ENCODE measurements at regions not wholly inside any gene's neighbourhood (a gene's known extent, or its start where the extent isn't known, plus 50 kb on each side); places are given as distances from the start of the nearest gene placed in this dataset.
A peak's percentile ranks its signal among the peaks of the same experiment; 100 is the strongest.

DNA sequence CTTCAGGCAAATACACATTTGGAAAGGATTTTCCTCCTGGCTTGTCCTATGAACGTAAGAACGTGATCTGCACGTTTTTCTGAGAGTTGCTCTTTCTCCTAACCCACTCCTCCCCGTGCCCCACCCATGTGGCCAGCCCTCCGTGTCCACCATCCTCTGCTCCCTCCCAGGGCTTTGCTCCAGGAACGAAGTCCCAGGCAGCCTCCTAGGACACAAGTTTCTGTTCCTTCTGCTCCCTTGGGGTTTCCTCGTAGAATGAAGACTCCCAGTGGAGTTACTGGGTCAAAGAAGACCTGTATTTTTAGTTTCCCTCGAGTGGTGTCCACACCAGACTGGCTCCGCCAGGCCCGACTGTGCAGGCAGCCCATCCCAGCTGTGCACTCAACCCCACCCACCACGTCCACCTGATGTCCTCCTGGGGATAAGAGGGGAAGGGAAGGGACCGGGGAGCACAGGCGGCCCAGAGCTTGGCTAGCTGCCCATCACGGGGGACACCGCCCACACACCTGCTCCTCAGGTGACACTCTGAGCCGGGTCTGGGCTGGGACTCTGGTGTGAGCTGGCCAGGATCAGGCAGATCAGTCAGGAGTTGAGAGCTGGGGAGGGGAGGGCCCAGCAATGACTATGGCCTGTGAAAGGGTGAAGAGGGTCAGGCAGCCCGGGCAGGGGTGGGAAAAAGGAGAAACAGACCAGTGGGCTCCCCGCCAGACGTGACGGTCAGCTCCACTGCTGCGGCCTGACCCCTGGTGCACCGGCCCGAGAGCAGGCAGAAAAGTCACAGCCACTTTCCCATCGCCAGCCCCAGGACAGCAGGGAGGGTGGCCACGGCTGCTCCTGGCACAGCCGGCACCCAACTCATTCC is 54.3 kb upstream of the PPP2R2D start:
- no peaks in the 10 kb centered on the region for H3K9me3 ChIP-seq
- peak in 2 of 3 donors; percentile 31 to 39 for DNase-seq
- TF ChIP-seq POLR2A (IDR thresholded peaks at IDR 0.05): no peak
- TF ChIP-seq, protein P1, sequence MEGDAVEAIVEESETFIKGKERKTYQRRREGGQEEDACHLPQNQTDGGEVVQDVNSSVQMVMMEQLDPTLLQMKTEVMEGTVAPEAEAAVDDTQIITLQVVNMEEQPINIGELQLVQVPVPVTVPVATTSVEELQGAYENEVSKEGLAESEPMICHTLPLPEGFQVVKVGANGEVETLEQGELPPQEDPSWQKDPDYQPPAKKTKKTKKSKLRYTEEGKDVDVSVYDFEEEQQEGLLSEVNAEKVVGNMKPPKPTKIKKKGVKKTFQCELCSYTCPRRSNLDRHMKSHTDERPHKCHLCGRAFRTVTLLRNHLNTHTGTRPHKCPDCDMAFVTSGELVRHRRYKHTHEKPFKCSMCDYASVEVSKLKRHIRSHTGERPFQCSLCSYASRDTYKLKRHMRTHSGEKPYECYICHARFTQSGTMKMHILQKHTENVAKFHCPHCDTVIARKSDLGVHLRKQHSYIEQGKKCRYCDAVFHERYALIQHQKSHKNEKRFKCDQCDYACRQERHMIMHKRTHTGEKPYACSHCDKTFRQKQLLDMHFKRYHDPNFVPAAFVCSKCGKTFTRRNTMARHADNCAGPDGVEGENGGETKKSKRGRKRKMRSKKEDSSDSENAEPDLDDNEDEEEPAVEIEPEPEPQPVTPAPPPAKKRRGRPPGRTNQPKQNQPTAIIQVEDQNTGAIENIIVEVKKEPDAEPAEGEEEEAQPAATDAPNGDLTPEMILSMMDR (IDR thresholded peaks at IDR 0.05): no peak

DNA sequence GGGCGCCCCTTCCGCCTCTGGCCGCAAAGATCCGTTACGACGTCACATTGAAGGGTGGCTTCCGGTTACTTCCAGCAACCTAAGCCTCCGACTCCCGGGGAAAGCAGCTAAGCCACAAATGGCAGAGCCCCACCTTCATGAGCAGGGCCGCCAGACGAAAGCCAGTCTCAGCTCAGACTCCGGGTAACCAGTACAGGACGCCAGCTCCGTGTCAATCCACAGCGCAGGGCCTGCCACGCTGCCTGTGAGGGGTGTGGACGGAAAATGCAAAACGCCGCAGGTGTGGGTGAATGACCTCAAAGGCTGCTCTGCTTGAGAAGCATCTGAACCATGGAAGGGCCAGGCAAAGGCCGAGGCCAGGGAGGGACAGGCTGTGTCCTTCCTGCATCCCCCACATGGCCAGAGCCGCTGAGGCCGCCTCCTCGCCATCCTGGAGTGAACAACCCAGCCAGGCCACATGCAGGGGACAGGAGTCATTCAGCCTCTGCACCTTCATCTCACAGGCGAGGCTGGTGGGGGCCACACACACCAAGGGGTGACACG is 53.5 kb upstream of the PPP2R2D start:
- no peak overlapping the region for H3K4me3 ChIP-seq
- no peaks in the 10 kb centered on the region for H3K36me3 ChIP-seq
- no peaks in the 10 kb centered on the region for H3K4me1 ChIP-seq
- no peak for TF ChIP-seq POLR2A (IDR thresholded peaks at IDR 0.05)
- TF ChIP-seq, protein P1 (IDR thresholded peaks at IDR 0.05): no peak
- no peak overlapping the region for H3K27ac ChIP-seq
- H3K27me3 ChIP-seq: no peaks in the 10 kb centered on the region
- no peaks in the 10 kb centered on the region for H3K9me3 ChIP-seq
- DNase-seq: peak in 2 of 3 donors; percentile 25 to 36

More for the DNA sequence above, 54.3 kb upstream of the PPP2R2D start:
- Histone ChIP-seq H3K27ac (no peak overlapping the region), H3K27me3 (no peaks in the 10 kb centered on the region), H3K36me3 (no peaks in the 10 kb centered on the region), H3K4me1 (no peaks in the 10 kb centered on the region), H3K4me3 (no peak overlapping the region)

DNA sequence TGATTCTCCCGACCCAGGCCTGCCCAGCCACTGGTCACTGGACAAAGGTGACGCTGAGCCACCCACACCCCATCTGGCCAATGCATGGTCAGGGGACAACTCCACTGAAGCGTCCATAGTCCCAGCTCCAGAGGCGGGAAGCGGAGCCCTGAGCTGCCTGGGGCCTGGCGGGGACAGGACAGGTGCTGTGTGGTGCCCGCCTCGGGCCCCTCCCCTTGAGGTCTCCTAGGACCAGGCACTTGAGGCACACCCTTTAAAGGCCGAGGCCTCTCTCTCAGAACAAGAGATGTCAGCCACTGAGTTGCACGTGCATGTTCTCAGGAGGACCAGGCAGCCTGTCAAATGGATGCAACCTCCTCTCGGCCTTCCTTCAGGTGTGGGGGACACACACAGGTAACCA is 52.5 kb upstream of the PPP2R2D start:
- Histone ChIP-seq H3K36me3 (no peaks in the 10 kb centered on the region), H3K27ac (no peak overlapping the region), H3K9me3 (no peaks in the 10 kb centered on the region), H3K4me3 (no peak overlapping the region), H3K4me1 (no peaks in the 10 kb centered on the region), H3K27me3 (no peaks in the 10 kb centered on the region)
- DNase-seq: peak in 2 of 3 donors; percentile 12 to 18
- TF ChIP-seq, protein P1 (IDR thresholded peaks at IDR 0.05): no peak
- no peak for TF ChIP-seq POLR2A (IDR thresholded peaks at IDR 0.05)

DNA sequence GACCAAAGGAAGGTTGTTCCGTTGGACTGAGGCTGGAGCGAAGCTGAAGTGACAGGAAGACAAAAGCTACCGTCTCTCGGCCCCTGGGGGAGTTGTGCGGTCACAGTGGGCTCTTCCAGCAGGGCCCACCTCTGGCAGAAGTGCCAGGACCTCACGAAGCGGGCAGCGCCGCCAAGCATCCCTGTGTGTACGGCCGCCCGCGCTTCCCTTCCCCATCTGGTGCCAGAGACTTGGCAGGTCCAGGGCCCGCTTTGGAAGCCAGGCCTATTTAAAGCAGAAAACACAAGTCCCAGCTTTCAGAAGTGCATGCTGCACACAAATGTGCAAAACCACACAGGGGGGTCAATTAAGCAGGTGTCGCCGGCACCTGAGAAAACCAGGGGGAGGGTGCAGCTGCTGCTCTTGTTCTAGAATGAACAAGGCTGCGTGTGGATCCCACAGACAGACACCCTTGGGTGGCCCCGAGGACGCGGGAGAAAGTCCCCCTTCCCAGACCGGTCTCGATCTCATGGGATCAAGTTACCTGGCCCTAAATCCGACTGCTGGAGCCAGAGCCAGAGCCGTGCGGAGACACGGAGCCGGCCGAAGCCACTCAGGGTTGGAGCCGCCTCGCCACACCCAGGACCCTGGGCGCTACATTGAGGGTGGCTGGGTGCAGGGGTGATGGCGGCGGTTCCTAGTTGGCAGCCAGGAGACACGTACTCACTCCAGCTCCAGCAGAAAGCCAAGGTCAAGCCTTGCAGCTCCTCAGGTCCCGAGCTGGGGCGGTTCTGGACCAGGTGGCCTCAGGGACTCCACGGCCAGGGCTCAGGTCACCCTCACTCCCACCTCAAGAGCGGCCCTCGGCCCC is 51.8 kb upstream of the PPP2R2D start:
- H3K9me3 ChIP-seq: no peaks in the 10 kb centered on the region
- no peaks in the 10 kb centered on the region for H3K4me1 ChIP-seq
- DNase-seq: peak in 2 of 3 donors; percentile 32
- no peak overlapping the region for H3K4me3 ChIP-seq
- H3K27ac ChIP-seq: no peak overlapping the region
- no peaks in the 10 kb centered on the region for H3K27me3 ChIP-seq
- no peaks in the 10 kb centered on the region for H3K36me3 ChIP-seq
- TF ChIP-seq, protein P1 (IDR thresholded peaks at IDR 0.05): no peak
- TF ChIP-seq POLR2A (IDR thresholded peaks at IDR 0.05): no peak

DNA sequence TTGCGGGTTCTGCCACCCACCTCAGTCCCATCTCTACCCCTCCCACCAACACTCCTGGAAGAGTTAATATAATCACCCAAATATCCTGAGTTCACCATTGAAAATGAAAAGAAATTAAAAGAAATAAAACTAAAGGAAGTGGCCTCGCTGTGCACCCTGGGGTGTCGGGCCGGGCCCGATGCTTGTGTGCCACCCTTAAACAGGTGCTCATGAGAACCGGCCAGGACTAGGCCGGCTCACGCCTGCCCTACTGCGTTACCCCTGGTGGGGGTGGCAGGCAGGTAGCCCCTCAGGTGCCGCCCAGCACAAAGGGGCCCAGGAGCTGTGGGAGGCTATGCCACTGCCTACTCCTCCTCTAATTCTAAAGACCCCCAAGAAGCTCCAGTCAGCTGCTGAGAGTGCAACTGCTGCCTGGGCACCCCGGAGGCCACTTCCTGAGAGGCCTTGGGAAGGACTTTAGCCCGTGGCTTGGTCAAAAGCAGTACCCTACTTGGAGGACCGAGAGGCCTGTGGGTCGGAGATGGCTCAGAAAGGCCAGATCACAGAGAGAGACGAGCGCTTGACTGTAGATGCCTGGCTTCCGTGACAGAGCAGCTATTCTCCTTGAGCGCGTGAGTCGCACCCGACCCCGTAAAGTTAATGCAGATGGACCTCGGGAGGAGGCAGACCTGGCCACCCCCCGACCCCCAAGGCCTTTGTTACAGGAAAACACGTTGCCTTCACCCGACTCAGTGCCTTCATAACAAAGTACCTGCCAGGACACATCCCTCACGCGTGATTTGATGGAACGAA is 51.0 kb upstream of the PPP2R2D start:
- peak in 2 of 3 donors; percentile 26 to 28 for DNase-seq
- Histone ChIP-seq H3K4me1 (no peaks in the 10 kb centered on the region), H3K9me3 (no peaks in the 10 kb centered on the region), H3K4me3 (no peak overlapping the region), H3K27ac (no peak overlapping the region), H3K27me3 (no peaks in the 10 kb centered on the region), H3K36me3 (no peaks in the 10 kb centered on the region)
- TF ChIP-seq, protein P1 (IDR thresholded peaks at IDR 0.05): no peak
- no peak for TF ChIP-seq POLR2A (IDR thresholded peaks at IDR 0.05)

Data from Peyer's patch (tissue), 4 donors.